Loucy (cell line): ENCODE measurements at regions not wholly inside any gene's neighbourhood (a gene's known extent, or its start where the extent isn't known, plus 50 kb on each side); places are given as distances from the start of the nearest gene placed in this dataset.

ENCODE experiments used
- CTCF ChIP-seq: fragments of 200-600 bp; sonication (generic); conservative IDR thresholded peaks from 2 replicates; pipeline ENCODE4 v1.5.1; 2014; ENCODE audit warnings: mild to moderate bottlenecking, antibody characterized with exemption, low read length
- EZH2phosphoT487 ChIP-seq: fragments of 200-600 bp; IDR thresholded peaks from 2 replicates; pipeline ENCODE4 v1.6.1; 2018; ENCODE audit warnings: antibody characterized with exemption, mild to moderate bottlenecking, moderate library complexity, borderline replicate concordance

- TF ChIP-seq CTCF (no peak), EZH2phosphoT487 (no peak)
Observed at GRCh38 chr6:100288311-100288710, 176.4 kb downstream of the SIM1 start.
